ENCODE measurements at regions not wholly inside any gene's neighbourhood (a gene's known extent, or its start where the extent isn't known, plus 50 kb on each side); places are given as distances from the start of the nearest gene placed in this dataset.

DNA sequence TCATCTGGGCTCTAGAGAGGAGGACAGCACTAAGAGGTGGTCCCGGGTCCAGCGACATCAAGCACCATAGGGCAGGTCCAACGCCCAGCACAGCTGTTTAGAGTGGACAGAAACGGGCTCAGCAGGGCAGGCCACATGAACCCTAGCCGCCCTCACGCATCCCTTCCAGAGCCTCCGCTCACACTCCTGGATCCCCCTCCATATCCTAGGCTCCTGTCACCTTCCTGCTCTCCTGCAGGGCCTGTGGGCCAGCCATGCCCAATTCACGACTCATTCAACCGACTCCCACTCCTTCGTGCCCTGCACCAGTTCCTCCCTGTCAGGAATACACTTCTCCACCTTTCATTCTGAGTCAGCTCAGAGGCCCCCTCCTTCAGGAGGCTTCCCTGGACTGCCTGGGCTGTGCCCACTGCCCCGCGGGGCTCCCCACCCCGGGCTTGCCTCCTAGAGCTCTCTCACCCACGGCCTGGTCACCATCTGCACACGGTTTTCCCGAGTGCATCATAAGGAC lies 90.2 kb downstream of the LINGO1 start:
- TF ChIP-seq, protein P1, sequence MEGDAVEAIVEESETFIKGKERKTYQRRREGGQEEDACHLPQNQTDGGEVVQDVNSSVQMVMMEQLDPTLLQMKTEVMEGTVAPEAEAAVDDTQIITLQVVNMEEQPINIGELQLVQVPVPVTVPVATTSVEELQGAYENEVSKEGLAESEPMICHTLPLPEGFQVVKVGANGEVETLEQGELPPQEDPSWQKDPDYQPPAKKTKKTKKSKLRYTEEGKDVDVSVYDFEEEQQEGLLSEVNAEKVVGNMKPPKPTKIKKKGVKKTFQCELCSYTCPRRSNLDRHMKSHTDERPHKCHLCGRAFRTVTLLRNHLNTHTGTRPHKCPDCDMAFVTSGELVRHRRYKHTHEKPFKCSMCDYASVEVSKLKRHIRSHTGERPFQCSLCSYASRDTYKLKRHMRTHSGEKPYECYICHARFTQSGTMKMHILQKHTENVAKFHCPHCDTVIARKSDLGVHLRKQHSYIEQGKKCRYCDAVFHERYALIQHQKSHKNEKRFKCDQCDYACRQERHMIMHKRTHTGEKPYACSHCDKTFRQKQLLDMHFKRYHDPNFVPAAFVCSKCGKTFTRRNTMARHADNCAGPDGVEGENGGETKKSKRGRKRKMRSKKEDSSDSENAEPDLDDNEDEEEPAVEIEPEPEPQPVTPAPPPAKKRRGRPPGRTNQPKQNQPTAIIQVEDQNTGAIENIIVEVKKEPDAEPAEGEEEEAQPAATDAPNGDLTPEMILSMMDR (IDR thresholded peaks at IDR 0.05; ENCODE audit: extremely low read depth, insufficient read depth, missing control alignments) = no peak
- DNase-seq (ENCODE audit: low spot score) = no peak
- in situ Hi-C loops (cut with MboI; ENCODE audit: low pct_unique_long_range_greater_than_20kb, low sequenced_read_pairs, unreplicated experiment) = loop anchor here (10.0 kb wide), 1 partner anchor 428 kb away; no protein-coding TSS in a partner anchor

DNA sequence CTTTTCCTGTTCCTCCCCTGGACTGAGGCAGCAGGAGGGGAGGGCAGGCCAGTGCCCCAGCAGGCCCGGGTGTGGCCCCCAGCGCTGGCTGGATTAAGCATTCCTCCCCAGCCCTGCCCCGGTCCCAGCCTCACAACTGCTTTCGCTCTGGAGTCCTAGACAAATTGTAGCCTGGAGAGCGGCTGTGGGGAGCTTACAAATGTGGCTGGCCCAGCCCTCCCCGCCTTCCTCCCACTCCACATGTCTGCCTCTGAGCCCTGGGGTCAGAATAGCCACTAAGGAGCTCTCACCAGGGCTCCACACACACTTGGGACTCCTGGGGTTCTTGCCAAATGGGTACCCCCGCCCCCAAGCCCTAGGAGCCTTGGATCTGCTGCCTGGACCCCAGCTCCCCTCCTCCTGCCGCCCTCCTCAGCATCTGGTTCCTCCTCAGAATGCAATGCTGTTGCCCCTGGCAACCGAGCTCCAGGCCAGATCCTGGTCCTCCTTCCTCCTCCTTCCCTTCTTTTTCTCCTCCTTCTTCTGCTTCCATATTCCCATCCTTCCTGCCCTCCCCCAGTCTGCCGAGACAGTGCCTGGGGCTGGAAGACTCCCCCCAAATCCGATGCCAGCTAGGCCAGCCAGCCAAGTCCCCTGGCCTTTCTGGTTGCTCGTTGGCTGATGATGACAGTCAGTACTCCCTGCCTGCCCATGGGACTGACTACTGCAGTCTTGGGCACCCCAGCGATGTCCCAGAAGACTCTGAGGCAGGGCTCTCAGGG lies 91.1 kb downstream of the LINGO1 start:
- DNase-seq (ENCODE audit: low spot score) = no peak
- TF ChIP-seq, protein P1 (IDR thresholded peaks at IDR 0.05; ENCODE audit: extremely low read depth, insufficient read depth, missing control alignments) = no peak
- in situ Hi-C loops (cut with MboI; ENCODE audit: low pct_unique_long_range_greater_than_20kb, low sequenced_read_pairs, unreplicated experiment) = loop anchor here (10.0 kb wide), 1 partner anchor 427 kb away; no protein-coding TSS in a partner anchor

DNA sequence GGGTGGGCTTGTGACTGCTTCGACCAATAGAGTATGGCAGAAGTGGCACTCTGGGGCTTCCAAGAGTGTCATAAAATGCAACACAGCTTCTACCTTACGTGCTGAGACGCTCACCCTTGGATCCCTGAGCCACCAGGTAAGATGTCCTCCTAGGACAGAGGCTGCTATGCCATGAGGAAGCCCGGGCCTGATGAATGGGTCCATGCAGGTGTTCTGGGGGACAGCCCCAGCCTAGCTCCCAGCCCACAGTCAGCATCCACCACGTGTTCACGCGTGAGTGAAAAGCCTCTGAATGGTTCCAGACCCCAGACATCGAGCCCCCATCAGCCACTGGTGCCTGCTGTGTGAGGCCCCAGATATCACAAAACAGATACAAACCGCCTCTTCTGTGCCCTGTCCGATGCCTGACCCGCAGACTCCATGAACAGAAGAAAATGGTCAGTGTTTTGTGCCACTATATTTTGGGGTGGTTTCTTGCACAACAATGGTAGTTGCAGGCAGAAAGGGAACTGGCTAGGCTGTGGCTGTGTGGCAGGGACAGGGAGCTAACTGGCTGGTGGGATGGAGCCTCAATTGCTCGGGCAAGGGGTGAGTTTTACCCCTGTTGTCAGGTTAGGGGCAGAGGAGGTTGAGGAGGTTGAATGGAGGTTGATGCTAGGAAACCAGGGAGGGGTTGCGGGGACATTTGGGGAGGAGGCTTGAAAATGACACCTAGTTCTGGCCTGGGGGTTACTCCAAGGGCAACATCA lies 92.2 kb downstream of the LINGO1 start:
- TF ChIP-seq, protein P1 (IDR thresholded peaks at IDR 0.05; ENCODE audit: extremely low read depth, insufficient read depth, missing control alignments) = no peak
- in situ Hi-C loops (cut with MboI; ENCODE audit: low pct_unique_long_range_greater_than_20kb, low sequenced_read_pairs, unreplicated experiment) = loop anchor here (10.0 kb wide), 1 partner anchor 426 kb away; no protein-coding TSS in a partner anchor
- no peak for DNase-seq (ENCODE audit: low spot score)

DNA sequence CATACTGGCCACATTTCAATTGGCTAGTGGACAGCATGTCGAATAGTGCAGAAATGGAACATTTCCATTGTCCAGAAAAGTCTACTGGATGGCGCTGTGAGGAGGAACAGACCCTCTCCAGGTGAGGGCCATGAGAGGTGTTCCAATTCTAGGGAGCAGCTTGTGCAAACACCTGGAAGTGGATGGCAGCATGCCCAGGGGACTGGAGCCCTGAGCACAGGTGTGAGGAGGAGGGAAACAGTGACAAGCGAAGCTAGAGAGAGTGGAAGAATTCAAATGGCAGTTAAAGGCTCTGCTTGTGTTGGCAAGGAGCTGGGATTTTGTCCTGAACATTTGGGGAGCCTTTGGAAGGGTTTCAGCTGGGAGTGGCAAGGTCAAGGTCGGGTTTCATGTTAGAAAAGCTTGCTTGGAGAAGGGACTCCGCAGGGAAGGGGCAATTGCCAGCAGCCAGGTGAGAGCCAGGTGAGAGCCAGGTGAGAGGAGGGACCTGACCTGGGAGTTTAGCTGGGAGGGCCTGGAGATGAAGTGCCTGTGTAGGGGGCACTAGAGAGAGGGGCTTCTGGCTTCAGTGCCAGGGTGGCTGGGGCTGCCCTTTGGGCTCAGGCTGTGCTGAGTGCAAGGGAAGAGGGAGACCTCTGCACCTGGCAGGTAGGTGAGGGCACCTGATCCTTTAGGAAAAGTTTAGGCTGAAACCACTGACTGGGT lies 93.8 kb downstream of the LINGO1 start:
- TF ChIP-seq, protein P1 (IDR thresholded peaks at IDR 0.05; ENCODE audit: extremely low read depth, insufficient read depth, missing control alignments) = no peak
- in situ Hi-C loops (cut with MboI; ENCODE audit: low pct_unique_long_range_greater_than_20kb, low sequenced_read_pairs, unreplicated experiment) = no loop called here
- no peak for DNase-seq (ENCODE audit: low spot score)

DNA sequence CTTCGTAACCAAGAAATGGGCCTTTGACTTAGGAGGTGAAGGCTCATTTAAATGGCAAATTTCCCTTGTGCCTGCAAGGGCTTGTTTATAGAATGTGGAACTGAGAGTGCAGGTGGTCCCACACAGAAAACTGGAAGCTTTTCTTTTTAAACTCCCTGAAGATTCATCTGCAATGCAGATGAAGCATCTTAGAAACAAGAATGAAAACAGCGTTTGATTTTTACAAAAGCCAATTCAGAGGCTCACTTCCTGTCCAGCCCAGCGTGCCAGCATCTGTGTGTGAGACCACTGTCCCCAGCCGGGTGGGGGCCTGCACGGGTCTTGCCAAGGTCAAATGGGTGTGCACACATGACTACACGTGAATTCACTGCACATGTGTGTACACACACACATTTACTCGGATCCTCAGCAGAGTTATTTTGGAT lies 94.7 kb downstream of the LINGO1 start:
- in situ Hi-C loops (cut with MboI; ENCODE audit: low pct_unique_long_range_greater_than_20kb, low sequenced_read_pairs, unreplicated experiment) = no loop called here
- TF ChIP-seq, protein P1 (IDR thresholded peaks at IDR 0.05; ENCODE audit: extremely low read depth, insufficient read depth, missing control alignments) = no peak
- peak; percentile 78 for DNase-seq (ENCODE audit: low spot score)

DNA sequence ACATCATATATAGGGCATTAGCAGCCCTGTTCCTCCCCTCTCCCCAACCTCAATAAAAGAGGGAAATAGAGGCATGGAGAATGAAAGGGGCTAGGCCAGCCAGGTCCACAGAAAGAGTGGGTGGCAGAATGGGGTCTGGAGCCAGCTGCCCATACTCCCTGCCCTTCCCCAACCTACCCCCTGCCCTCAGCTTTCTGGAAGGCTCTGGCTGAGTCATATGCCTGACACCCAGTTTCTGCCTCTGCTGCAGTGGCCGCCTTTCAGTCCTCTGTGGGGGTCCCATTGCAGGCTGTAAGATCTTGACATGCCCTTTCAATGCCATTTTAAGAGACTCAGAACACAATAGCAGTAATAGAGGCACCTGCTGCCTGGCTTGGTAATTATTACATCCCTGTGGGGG lies 95.7 kb downstream of the LINGO1 start:
- no peak for DNase-seq (ENCODE audit: low spot score)
- in situ Hi-C loops (cut with MboI; ENCODE audit: low pct_unique_long_range_greater_than_20kb, low sequenced_read_pairs, unreplicated experiment) = no loop called here
- TF ChIP-seq, protein P1 (IDR thresholded peaks at IDR 0.05; ENCODE audit: extremely low read depth, insufficient read depth, missing control alignments) = no peak

Measured in GM13977 (cell line).